GM19238 (cell line): ENCODE measurements at regions not wholly inside any gene's neighbourhood (a gene's known extent, or its start where the extent isn't known, plus 50 kb on each side); places are given as distances from the start of the nearest gene placed in this dataset.
"Not testable (repeated sequence)": the region's sequence is repeated elsewhere in the genome, so short reads cannot be mapped to it uniquely, and the experiment has no call there.

ENCODE experiments used
- DNase-seq: peaks from one replicate; pipeline ENCODE4 v3.0.0; 2011; ENCODE audit warnings: low spot score; ENCODE audit not compliant: insufficient read length

DNA sequence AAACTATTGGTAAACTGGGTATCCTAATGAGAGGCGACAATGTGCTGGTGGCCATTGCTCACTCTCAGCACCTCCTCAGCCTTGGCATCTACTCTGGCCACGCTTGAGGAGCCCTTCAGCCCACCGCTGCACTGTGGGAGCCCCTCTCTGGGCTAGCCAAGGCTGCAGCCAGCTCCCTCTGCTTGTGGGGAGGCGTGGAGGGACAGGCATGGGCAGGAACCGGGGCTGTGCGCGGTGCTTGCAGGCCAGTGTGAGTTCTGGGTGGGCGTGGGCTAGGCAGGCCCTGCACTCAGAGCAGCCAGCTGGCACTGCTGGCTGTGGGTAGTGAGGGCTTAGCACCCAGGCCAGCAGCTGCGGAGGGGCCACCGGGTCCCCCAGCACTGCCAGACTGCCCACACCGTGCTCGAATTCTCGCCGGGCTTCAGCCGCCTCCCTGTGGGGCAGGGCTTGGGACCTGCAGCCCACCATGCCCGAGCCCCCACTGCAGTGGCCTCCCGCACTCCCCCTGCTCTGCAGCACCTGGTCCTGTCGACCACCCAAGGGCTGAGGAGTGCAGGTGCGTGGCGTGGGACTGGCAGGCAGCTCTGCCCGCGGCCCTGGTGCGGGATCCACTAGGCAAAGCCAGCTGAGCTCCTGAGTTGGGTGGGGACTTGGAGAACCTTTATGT lies 575.9 kb upstream of the ANO3 start:
- DNase-seq, result no peak

DNA sequence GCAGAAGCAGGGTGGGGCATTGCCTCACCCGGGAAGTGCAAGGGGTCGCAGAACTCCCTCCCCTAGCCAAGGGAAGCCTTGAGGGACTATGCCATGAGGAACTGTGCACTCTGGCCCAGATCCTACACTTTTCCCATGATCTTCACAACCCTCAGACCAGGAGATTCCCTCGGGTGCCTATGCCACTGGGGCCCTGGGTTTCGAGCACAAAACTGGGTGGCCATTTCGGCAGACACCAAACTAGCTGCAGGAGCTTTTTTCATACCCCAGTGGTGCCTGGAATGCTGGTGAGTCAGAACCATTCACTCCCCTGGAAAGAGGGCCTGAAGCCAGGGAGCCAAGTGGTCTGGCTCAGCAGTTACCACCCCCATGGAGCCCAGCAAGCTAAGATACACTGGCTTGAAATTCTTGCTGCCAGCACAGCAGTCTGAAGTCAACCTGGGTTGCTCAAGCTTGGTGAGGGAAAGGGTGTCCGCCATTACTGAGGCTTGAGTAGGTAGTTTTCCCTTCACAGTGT lies 573.7 kb upstream of the ANO3 start:
- DNase-seq, result no peak

DNA sequence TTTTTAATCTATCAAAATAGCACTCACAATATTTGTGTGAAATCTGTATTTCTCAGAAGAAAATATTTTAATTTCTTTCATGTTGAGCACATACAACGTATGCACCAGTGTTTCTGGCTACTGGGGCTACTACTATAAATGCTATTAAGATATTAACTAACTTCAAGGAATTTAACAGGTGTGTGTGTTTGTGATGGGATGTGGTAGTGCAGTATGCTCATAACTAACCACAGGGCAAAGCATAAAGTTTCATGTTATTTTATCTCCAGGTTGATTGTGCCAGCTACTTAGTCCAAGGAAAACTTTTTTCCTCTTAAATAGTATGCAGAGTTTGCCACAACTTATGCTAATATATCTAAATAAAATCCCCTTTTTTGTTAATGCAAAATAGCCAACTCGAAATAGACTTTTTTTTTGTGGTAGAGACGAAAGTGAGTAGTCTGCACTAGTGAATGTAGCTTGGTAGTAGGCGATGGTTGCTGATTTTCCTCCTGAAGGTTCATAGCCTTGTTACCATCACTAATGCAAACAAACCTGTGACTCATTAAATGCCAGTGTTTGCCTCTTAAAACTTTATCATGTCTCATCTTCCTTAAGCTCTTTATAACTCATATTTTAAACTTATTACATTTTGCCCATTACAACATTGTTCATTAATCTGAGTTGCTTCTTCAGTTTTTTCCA lies 565.5 kb upstream of the ANO3 start:
- no peak for DNase-seq

DNA sequence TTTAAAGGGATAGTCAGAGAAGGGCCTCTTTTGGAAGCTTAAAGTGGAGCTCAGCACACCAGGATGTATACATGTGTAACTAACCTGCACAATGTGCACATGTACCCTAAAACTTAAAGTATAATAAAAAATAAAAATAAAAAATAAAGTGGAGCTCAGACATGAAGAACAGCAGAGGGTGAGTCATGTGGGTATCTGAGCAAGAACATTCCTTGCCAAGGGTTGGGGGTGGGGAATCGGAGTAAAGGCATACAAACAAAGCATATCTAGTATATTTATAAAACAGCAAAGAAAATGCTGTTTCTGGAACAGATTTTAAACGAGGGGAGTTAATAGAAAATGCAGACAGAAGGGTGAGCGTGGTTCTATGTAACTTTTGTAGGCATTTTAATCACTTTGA lies 562.6 kb upstream of the ANO3 start:
- no peak for DNase-seq

DNA sequence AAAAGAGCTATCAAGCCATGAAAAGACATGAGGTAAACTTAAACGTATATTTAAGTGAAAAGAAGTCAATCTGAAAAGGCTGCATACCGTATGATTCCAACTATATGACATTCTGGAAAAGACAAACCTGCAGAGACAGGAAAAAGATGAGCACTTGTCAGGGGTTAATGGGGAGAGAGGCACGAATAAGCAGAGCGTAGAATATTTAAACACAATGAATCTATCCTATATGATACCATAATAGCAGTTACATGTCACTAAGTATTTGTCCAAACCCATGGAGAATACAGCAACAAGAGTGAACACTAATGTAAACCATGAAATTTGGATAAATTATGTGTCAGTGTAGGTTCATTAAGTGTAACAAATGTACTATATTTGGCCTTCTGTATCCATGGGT lies 560.3 kb upstream of the ANO3 start:
- no peak for DNase-seq

DNA sequence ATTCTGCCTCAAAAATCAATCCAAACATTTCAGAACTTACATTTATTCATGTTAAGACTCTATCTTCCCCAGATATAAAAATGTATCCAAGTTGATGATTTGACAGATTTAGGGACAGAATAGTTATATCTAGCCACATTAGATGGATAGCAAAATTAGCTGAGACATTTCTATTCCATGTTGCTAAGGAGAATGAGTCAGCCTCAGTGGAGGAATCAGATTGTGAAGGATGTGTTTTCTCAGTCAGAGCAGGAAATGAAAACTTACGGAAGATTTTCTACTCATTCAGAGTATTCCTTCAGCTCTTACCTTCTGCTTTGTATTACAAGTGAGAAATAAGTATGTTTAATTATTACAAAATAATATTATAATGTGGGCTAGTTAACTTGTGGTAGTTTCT lies 556.3 kb upstream of the ANO3 start:
- DNase-seq, result no peak

DNA sequence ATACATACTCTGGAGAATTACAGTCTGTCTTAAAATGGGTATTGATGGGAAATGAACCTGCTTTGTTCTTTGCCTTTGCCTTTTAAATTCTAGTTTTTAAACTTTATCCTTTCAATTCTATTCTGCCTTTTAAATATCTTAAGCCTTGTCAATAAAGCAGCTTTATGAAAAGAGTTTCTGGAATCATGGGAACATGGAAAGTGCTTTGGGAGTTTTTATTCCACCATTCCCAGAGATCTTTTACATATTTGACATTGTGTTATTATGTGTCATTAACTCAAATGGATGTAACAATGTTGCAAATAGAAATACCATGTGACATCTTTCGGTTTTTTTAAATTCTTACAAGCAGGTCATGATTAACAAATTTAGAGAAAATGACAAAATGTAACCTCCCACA lies 555.7 kb upstream of the ANO3 start:
- no peak for DNase-seq

DNA sequence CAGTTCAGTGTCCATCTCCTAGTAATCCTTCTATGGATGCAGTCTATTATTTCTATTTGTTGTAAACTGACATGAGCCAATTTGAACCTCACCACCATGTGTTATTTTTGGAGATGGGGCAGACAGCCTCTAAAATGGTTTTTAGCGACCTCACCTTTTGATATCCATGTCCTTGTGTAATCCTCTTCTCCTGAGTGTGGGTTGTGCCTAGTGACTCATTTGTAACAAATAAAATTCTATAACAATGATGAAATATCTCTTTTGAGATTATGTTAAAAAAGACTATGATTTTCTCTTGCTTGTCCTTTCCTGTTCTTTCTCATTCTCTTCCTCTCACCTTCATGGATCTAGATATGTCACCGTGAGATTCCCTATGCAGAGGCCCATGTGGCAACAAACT lies 554.6 kb upstream of the ANO3 start:
- no peak for DNase-seq

DNA sequence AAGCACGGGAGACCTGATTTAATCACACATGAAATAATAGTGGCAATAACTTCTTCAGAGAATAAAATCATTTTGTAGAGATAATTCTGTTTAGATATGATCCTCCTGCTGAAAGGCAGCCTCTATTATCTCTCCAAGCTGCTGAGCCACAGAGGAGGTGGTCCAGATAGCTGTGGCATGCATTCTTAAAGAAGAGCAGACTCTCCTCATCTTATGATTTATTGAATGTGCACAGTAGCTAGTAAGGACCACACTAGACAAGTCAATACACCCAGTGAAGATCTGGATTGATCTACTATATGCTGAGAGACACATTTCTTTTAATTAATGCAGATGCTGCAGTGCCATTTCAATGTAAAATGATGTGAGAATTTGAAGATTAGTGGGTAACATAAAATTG lies 552.9 kb upstream of the ANO3 start:
- DNase-seq, result no peak

DNA sequence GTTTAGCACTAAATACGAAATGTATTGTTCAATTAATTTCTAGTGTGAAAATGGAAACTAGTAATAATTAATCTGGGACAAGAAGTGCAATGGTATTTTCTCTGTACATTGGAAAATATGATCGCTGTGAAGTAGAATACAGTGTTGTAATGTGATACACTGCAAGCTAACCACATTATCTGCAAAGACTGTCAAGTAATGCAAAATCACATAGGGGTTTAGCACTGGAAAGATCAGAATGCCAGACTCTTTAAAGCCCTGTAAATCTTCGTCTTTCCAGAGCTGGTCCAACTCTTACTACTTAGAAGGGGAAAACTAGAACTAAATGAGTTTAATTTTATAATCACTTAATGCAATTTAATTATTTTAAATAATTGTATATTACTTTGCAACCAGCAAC lies 544.5 kb upstream of the ANO3 start:
- no peak for DNase-seq

DNA sequence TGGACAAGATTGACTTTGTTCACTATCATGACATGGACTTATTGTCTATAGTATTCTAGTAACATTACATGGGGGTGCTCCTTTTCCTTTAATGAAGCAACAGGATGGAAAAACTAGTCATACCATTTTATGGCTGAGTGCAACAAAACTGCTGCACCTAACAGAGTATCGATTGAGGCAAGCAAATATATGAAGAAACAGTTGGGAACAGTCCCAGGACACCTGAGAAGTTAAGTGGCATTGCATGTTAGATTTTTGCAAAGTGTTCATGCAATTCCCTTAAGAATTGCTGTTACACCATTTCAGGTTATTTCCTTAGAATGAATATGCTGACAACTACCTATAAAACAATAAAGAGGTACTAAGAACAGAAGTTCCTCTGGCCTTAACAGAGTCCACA lies 541.5 kb upstream of the ANO3 start:
- DNase-seq, result no peak

DNA sequence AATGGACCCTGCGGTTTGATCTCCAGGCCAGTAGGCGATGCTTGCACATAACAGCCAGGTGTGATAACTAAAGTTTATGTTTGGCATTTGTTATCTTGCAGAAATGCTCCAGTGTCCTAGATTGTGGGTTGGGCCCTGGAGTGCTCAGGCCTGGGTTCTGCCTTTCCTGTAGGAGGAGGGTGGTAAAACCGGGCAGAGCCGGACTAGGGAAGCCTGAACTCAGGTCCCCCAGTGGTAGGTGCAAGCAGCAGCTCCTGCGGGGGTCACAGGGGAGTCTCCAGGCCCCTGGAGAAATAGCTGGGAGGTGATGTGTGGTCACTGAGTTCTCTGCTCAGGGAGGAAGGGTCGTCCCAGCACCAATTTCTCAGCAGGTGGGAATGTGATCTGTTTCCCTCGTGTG lies 538.3 kb upstream of the ANO3 start:
- DNase-seq, result no peak

DNA sequence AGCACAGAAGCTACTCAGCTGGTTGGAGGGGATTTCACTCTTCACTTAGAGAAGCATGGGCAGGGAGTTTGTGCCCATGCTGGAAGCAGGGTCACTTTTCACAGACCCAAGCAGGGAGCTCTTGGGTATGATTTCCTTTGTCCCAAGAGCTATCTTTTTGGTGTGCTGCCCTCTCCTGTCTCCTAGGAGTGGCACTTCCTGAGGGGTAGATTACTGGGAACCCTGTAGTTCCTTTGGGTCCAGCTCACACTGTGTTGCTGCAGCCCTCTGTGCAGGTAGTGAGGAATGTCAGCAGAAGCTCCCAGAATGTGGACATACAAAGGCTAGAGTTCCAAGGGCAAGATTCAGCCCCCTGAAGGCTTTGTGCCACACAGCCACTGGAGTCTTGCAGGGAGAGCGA lies 537.1 kb upstream of the ANO3 start:
- DNase-seq, result no peak

DNA sequence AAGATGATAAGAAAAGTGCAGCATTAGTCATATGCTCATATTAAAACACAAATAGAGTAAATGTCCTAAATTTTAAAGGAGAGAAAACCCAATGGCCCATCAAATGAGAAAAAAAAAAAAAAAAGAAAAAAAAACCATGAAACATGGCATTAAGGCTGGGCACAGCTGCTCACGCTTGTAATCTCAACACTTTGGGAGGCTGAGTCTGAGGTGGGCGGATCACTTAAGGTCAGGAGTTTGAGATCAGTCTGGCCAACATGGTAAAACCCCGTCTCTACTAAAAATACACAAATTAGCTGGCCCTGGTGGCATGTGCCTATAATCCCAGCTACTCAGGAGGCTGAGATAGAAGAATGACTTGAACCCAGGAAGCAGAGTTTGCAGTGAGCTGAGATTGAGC lies 515.5 kb upstream of the ANO3 start:
- no peak for DNase-seq

DNA sequence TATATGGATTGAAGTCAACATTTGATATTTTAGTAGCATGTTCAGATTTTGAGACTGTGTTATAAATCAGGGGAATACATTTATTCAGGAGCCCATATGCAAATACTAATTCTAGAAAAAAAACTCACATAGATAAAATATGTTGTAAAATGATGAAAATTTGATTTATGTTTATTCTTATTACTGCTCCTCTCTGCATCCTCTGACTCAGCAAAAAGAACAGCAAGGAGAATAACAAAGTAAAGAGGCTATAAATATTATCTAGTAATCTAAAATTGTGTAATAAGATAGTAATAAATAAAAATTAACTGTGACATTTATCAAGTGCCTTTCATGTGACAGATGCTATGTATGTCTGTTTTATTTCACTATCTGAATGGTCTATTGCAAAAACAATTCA lies 507.2 kb upstream of the ANO3 start:
- no peak for DNase-seq

DNA sequence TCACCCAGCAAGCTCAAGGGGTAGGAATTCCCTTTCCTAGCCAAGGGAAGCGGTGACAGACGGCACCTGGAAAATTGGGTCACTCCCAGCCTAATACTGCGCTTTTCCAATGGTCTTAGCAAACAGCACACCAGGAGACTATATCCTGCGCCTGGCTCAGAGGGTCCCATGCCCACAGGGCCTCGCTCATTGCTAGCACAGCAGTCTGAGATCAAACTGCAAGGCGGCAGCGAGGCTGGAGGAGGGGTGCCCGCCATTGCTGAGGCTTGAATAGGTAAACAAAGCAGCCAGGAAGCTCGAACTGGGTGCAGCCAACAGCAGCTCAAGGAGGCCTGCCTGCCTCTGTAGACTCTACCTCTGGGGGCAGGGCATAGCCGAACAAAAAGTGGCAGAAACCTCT lies 500.4 kb upstream of the ANO3 start:
- DNase-seq, result not testable (repeated sequence)

DNA sequence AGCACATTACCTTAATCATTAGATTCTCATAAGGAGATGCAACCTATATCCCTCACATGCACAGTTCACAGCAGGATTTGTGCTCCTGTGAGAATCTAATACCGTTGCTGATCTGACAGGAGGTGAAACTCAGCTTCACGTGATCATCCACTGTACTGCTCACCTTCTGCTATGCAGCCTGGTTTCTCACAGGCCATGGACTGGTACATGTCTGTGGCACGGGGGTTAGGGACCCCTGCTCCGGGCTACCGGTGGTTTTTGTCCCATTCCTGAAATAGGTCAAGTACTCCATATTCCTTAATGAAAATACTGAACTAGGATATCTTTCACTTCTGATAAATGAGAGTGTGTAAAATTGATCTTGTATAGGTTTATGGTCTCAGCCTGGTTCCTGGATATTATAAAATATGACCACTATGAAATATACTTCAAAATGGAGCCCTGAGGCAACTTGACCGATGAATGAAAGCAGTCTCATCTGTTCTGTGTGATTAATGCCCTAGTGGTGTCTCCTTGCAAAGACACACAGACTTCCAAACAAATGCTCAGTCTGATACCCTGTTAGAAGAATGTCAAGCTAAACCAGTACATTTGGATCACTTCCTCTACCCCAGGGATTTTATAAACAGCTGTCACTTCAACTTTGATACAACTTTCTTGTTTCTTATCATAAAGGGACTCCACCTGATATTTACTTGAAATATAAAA lies 492.9 kb upstream of the ANO3 start:
- DNase-seq, result no peak

DNA sequence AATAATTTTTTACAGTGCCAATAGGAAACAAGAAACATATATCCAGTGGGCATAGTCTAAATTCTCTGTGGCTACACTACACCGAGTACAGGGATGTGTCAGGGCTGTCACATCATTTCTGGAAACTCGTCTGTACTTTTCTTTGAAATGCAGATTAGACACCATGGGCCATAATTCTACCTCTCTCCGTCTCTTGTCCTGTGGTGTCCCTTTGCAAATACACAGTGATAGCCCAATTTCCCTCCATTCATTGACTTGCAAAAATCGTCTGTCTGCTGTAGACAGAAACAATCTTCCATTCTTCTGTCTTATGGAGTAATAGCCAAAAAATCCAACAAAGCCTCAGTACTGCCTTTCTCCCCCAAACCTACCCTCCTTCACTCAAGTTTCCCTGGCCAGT lies 487.1 kb upstream of the ANO3 start:
- no peak for DNase-seq

DNA sequence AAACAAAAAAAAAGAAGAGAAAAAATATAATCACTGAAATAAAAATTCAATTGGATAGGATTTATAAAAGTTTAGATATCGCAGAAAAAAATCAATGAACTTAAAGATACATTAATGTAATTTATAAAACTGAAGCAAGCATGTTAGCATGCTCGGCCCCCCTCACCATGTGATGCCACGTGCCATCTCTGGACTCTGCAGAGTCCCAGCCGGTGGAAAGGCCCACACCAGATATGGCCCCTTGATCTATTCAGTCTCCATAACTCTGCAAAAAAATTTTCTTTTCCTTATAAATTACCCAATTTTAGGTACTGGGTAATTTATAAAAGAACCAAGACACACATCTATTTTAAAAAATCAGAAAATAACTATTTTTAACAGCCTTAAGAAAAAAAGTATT lies 476.0 kb upstream of the ANO3 start:
- no peak for DNase-seq

DNA sequence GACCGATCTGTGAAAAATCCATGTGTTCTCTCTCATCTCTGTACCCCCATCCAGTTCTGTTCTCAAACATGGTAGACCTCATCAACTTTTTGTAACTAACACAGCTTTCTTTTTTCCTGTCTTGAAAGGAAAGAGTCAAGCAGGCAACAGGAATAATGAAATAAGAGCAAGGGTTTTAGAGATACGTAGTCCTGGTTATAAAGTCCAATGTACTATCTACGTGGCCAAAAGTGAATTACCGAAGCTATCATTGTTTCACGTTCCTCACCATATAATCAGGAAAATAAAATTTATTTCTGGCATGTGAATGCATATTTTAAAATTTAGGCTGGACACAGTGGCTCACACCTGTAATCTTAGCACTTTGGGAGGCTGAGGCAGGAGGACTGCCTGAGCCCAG lies 472.2 kb upstream of the ANO3 start:
- DNase-seq, result no peak

DNA sequence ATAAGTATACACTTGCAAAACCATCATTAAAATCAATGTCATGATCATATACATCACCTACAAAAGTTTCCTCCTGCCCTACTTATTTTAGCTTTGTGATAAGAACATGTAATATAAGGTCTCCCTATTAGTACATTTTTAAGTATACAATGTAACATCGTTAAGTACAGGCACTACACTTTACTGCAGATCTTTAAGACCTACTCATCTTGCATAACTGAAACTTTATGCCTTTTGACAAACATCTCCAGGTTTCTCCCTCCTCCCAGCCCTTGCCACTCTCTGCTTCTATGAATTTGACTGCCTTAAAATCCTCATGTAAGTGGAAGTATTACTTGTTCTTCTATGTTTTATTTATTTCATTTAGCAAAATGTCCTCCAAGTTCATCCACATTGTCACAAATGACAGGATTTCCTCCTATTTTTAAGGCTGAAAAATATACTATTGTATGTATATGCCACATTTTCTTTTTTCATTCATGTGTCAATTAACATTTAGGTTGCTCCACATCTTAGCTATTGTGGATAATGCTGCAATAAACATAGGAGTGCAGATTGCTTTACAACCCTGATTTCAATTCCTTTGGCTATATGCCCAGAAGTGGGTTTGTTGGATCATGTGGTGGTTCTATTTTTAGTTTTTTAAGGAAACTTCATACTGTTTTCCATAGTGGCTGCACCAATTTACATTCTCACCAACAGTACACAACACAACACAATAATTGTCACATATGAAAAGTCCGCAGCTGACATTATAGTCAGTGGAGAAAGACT lies 471.1 kb upstream of the ANO3 start:
- DNase-seq, result no peak

DNA sequence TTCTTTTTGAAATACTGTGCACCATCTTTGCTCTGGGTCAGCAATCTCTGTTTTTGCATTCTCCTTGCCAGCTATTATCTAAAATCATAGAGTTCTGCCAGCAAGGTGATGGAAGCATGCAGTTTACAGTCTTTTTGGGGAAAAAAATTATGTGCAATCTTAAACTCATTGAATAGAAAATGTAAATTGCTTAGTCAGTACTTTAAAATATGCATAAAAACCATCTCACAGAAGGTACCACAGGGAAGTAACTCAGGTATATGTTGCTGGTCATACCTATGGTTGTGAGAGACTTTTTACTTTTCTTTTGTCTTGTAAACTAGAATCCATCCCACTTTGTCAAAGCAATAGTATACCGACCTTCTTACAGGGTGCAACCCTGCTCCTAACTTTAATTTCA lies 469.8 kb upstream of the ANO3 start:
- DNase-seq, result no peak
